GM12878 (cell line): ENCODE measurements at regions not wholly inside any gene's neighbourhood (a gene's known extent, or its start where the extent isn't known, plus 50 kb on each side); places are given as distances from the start of the nearest gene placed in this dataset.
A peak's percentile ranks its signal among the peaks of the same experiment; 100 is the strongest.

ENCODE experiments used
- ATAC-seq: fragments of 200-7000 bp; cut with Tn5 transposase; 3 replicates; pipeline ENCODE4 v1.9.1; 2020; ENCODE audit warnings: mild to moderate bottlenecking, moderate library complexity
- BruUV-seq: library from RNA; stranded (reverse); fragments of 400-500 nt; replicated peaks from 2 replicates; lab custom pipeline; 2021; lab: Mats Ljungman, UMichigan
- CTCF ChIA-PET: fragments of 300-600 bp; sonication (Branson Sonifier 250); formaldehyde crosslinking; extraction: SDS; loops from one replicate; lab custom pipeline; 2021; ENCODE audit warnings: inconsistent platforms; lab: Yijun Ruan, JAX
- POLR2A ChIA-PET: fragments of 350-600 bp; formaldehyde crosslinking; extraction: SDS; loops from one replicate; lab custom pipeline; 2021; ENCODE audit warnings: inconsistent platforms; lab: Charles Lee
- RAD21 ChIA-PET: fragments of 300-600 bp; sonication (Branson Sonifier 250); formaldehyde crosslinking; loops from one replicate; lab custom pipeline; 2023; ENCODE audit warnings: antibody characterized with exemption; ENCODE audit not compliant: unreplicated experiment; lab: Charles Lee
- SMC1A ChIA-PET: fragments of 300-600 bp; sonication (Branson Sonifier 250); formaldehyde crosslinking; loops from one replicate; lab custom pipeline; 2023; ENCODE audit not compliant: unreplicated experiment, uncharacterized antibody; lab: Charles Lee
- DNase-seq: peaks from one replicate; pipeline ENCODE4 v3.0.0-alpha.2; 2011; ENCODE audit warnings: low read depth, low spot score
- FAIRE-seq: peaks from 3 replicates; lab custom pipeline; 2011; peaks lifted over from hg19 to GRCh38; lab: Jason Lieb, UNC
- H2AFZ ChIP-seq: 2 replicates; pipeline ENCODE4 v1.6.0; 2011; ENCODE audit warnings: low read depth, low read length, control low read depth; ENCODE audit not compliant: control insufficient read depth
- H3K27ac ChIP-seq: 2 replicates; pipeline ENCODE4 v1.5.1; 2011; ENCODE audit warnings: control low read depth; ENCODE audit not compliant: control insufficient read depth, insufficient read depth
- H3K27me3 ChIP-seq, 2 experiments: replicated peaks in 1 of 2; 2 replicates each; pipeline versions ENCODE4 v1.6.0 to v1.6.1; 2011; ENCODE audit warnings: low read length in 1 of 2; ENCODE audit not compliant: control insufficient read depth in 2 of 2, insufficient read depth in 2 of 2
- H3K36me3 ChIP-seq, 2 experiments: 2 replicates each; pipeline ENCODE4 v1.5.1; 2011; ENCODE audit warnings: low read length in 1 of 2; ENCODE audit not compliant: control insufficient read depth in 2 of 2, insufficient read depth in 2 of 2
- H3K4me1 ChIP-seq: 2 replicates; pipeline ENCODE4 v1.6.1; 2011; ENCODE audit warnings: mild to moderate bottlenecking, low read length, moderate library complexity, mixed read lengths; ENCODE audit not compliant: control insufficient read depth, insufficient read depth
- H3K4me2 ChIP-seq: 2 replicates; pipeline ENCODE4 v1.6.0; 2011; ENCODE audit warnings: control low read depth; ENCODE audit not compliant: control insufficient read depth, insufficient read depth
- H3K4me3 ChIP-seq: fragments of 200-600 bp; sonication (generic); 2 replicates; pipeline ENCODE4 v1.5.1; 2016
- H3K79me2 ChIP-seq: 2 replicates; pipeline ENCODE4 v1.6.0; 2011; ENCODE audit warnings: low read length; ENCODE audit not compliant: control insufficient read depth, insufficient read depth
- H3K9ac ChIP-seq: 2 replicates; pipeline ENCODE4 v1.8.0; 2011; ENCODE audit warnings: low read length, control low read depth, mixed read lengths; ENCODE audit not compliant: control insufficient read depth, insufficient read depth
- H3K9me3 ChIP-seq: replicated peaks from 3 replicates; pipeline ENCODE4 v1.5.1; 2011; ENCODE audit warnings: mild to moderate bottlenecking, low read length; ENCODE audit not compliant: control insufficient read depth, insufficient read depth
- H4K20me1 ChIP-seq: 2 replicates; pipeline ENCODE4 v1.6.0; 2011; ENCODE audit not compliant: control insufficient read depth, insufficient read depth
- ATF7 ChIP-seq: fragments of 450-650 bp; IDR thresholded peaks from 2 replicates; pipeline ENCODE4 v1.6.1; 2016; ENCODE audit warnings: low read depth, mild to moderate bottlenecking
- BMI1 ChIP-seq: fragments of 450-650 bp; IDR thresholded peaks from 2 replicates; pipeline ENCODE4 v1.6.1; 2016; ENCODE audit warnings: mild to moderate bottlenecking, moderate library complexity, borderline replicate concordance
- CHD1 ChIP-seq: IDR thresholded peaks from 2 replicates; pipeline ENCODE4 v1.6.1; 2012; ENCODE audit warnings: low read depth, low read length, improper control_type of control experiment
- CTCF ChIP-seq, 3 experiments: IDR thresholded peaks in 2 of 3; conservative IDR thresholded peaks in 1 of 3; 2 replicates each; pipeline ENCODE4 v1.5.1; 2011; ENCODE audit warnings: low read depth in 3 of 3, low read length in 3 of 3, mild to moderate bottlenecking in 3 of 3, control low read depth in 2 of 3, moderate library complexity in 2 of 3, inconsistent platforms in 1 of 3, mixed read lengths in 1 of 3; ENCODE audit not compliant: control insufficient read depth in 2 of 3, insufficient read depth in 1 of 3; ENCODE audit errors: extremely low read depth in 1 of 3
- ETV6 ChIP-seq, 2 experiments: fragments of 450-650 bp in 1 of 2; IDR thresholded peaks in 1 of 2; conservative IDR thresholded peaks in 1 of 2; 2 replicates each; pipeline ENCODE4 v1.6.1; 2014; ENCODE audit warnings: antibody characterized with exemption in 1 of 2, borderline replicate concordance in 1 of 2, low read depth in 1 of 2, mild to moderate bottlenecking in 1 of 2, moderate library complexity in 1 of 2
- IKZF1 ChIP-seq: fragments of 450-650 bp; conservative IDR thresholded peaks from 2 replicates; pipeline ENCODE4 v1.6.1; 2017; ENCODE audit warnings: antibody characterized with exemption, mild to moderate bottlenecking
- IKZF2 ChIP-seq, 2 experiments: fragments of 450-650 bp; IDR thresholded peaks; 2 replicates each; pipeline ENCODE4 v1.6.1; 2017; ENCODE audit warnings: mild to moderate bottlenecking in 2 of 2, moderate library complexity in 2 of 2
- NFIC ChIP-seq: IDR thresholded peaks from 2 replicates; pipeline ENCODE4 v1.6.1; 2012; ENCODE audit warnings: low read depth, mild to moderate bottlenecking, inconsistent platforms, low read length, moderate library complexity
- NFYA ChIP-seq: IDR thresholded peaks from 2 replicates; pipeline ENCODE4 v1.6.1; 2011; ENCODE audit warnings: low read depth, mild to moderate bottlenecking, low read length, improper control_type of control experiment, borderline replicate concordance
- NR2F1 ChIP-seq: fragments of 450-650 bp; conservative IDR thresholded peaks from 2 replicates; pipeline ENCODE4 v1.6.1; 2017; ENCODE audit warnings: mild to moderate bottlenecking
- PAX5 ChIP-seq: IDR thresholded peaks from 2 replicates; pipeline ENCODE4 v1.6.1; 2011; ENCODE audit warnings: low read depth, low read length, borderline replicate concordance
- PML ChIP-seq: IDR thresholded peaks from 2 replicates; pipeline ENCODE4 v1.6.1; 2012; ENCODE audit warnings: low read length, inconsistent platforms
- SMARCA5 ChIP-seq: fragments of 450-650 bp; IDR thresholded peaks from 2 replicates; pipeline ENCODE4 v1.6.1; 2017; ENCODE audit warnings: mild to moderate bottlenecking
- USF2 ChIP-seq: IDR thresholded peaks from 2 replicates; pipeline ENCODE4 v1.6.1; 2011; ENCODE audit warnings: low read depth, low read length, improper control_type of control experiment, borderline replicate concordance
- WRNIP1 ChIP-seq: IDR thresholded peaks from 2 replicates; pipeline ENCODE4 v1.6.1; 2011; ENCODE audit warnings: low read depth, low read length, improper control_type of control experiment, borderline replicate concordance
- YY1 ChIP-seq: IDR thresholded peaks from 2 replicates; pipeline ENCODE4 v1.6.1; 2011; ENCODE audit warnings: low read depth, mild to moderate bottlenecking, low read length
- WGBS: methylation state at CpG from one replicate; pipeline ENCODE4 v1.1.6; 2016; ENCODE audit warnings: low lambda C conversion rate; ENCODE audit not compliant: insufficient replicate concordance, insufficient coverage; ENCODE audit errors: missing lambda C conversion rate; 5-methylcytosine and 5-hydroxymethylcytosine counted together
- in situ Hi-C: fragments of 300-500 bp; cut with MboI; formaldehyde crosslinking; loops from 9 replicates; pipeline ENCODE4 v1.14.3; 2018; ENCODE audit warnings: mixed read lengths
- intact Hi-C: fragments of 100-400 bp; cut with micrococcal nuclease; formaldehyde crosslinking; loops from one replicate; pipeline ENCODE4 v1.14.2; 2022; ENCODE audit not compliant: unreplicated experiment

DNA sequence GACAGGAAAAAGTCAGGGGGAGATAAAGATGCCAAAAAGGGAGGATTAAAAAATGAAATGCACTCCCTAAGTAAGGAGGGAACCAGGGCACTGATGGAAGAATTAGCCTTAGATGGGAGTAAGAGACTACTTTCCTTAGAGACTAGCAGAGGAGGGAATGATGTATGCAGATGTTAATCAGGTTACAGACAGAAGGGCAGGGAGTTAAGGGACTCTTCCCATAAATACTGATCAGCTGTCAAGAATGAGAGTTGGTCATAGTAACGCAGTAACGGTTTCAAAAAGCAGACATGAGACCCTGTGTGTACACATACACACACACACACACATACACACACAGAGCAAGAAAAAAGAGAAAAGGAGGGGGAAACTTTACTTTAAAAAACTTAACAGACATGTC, 93.4 kb downstream of the PHLDA1 start (continued):
- TF ChIP-seq CTCF (IDR thresholded peaks at IDR 0.05 in 2 of 3, conservative IDR thresholded peaks at IDR 0.05 in 1 of 3; ENCODE audit: control insufficient read depth in 2 of 3, extremely low read depth in 1 of 3, insufficient read depth in 1 of 3, low read depth in 3 of 3, low read length in 3 of 3), result no peak
- no peak for TF ChIP-seq PML
- TF ChIP-seq IKZF1, result no peak
- TF ChIP-seq PAX5, result no peak
- no peak for TF ChIP-seq NR2F1
- no peak for TF ChIP-seq SMARCA5
- no peak for TF ChIP-seq WRNIP1
- no peak for TF ChIP-seq YY1
- TF ChIP-seq, all 136 proteins: peak for 0

DNA sequence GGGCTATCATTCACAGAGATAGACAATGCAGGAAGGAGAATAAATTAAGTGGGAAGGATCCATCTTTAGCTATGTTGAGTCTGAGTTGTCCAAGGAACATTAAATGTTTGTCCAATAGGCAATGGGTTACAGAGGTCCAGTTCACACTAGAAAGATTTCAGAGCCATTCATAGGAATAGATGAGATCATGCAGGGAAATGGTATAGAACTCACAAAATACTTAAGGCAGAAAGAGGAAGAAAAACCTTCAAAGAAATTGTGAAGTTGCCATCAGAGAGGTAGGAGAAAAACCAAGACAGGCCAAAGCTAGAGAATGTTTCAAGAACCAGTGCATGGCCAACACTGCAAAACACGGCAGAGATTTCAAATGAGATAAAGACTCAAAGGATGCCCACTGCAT, 94.1 kb downstream of the PHLDA1 start:
- in situ Hi-C loops, result no loop called here
- Histone ChIP-seq H3K4me3 (no peak overlapping the region), H2AFZ (no peak overlapping the region), H3K27me3 (no peaks in the 10 kb centered on the region), H3K79me2 (no peaks in the 10 kb centered on the region), H3K9me3 (no peaks in the 10 kb centered on the region), H3K4me1 (peaks cover 12% of the 10 kb centered on the region), H3K36me3 (no peaks in the 10 kb centered on the region), H3K9ac (no peak overlapping the region), H3K27ac (no peak overlapping the region), H4K20me1 (no peaks in the 10 kb centered on the region), H3K4me2 (no peak overlapping the region)
- ATAC-seq, result no peak; the same call in 1 of the 3 replicates
- no peak for TF ChIP-seq NFYA
- TF ChIP-seq USF2, result no peak
- no peak for TF ChIP-seq CHD1
- 0 out of 2 replicates have a peak, but pooled peaks have one; percentile 19 for TF ChIP-seq ATF7
- TF ChIP-seq NFIC, result peak; percentile 17; the same call in 1 of the 2 replicates
- TF ChIP-seq IKZF2 (IDR thresholded peaks at IDR 0.05), result 0 out of 4 replicates have a peak, but pooled peaks of 1 of the 2 experiments have one; percentile 26
- TF ChIP-seq BMI1, result no peak
- no peak for TF ChIP-seq ETV6 (conservative IDR thresholded peaks at IDR 0.05 in 1 of 2, IDR thresholded peaks at IDR 0.05 in 1 of 2; ENCODE audit: borderline replicate concordance in 1 of 2, low read depth in 1 of 2)
- POLR2A ChIA-PET, result interaction anchor here (0.6 to 1.4 kb wide), 5 partner anchors 16 to 94 kb away, joined by 3 to 4 read pairs (median 3); partner anchors contain the start of gene PHLDA1
- no peak for FAIRE-seq
- SMC1A ChIA-PET, result interaction anchor here (0.7 to 11.8 kb wide), 12 partner anchors 9 to 172 kb away, joined by 3 to 112 read pairs (median 5); partner anchors contain the start of gene PHLDA1
- no TSS peak for BruUV-seq
- CTCF ChIA-PET, result interaction anchor here (1.4 to 2.9 kb wide), 3 partner anchors 38 to 93 kb away, joined by 3 to 10 read pairs (median 4); no protein-coding TSS in a partner anchor
- intact Hi-C loops, result loop anchor here (10.0 kb wide), 1 partner anchor 293 kb away; no protein-coding TSS in a partner anchor
- RAD21 ChIA-PET, result interaction anchor here (0.6 to 7.7 kb wide), 9 partner anchors 21 to 297 kb away, joined by 3 to 82 read pairs (median 6); partner anchors contain the start of gene PHLDA1
- DNase-seq, result no peak
- WGBS, result 92% methylated on average over 1 of the region's 1 CpG
